Fibroblast of gingiva (primary cell): ENCODE measurements at regions not wholly inside any gene's neighbourhood (a gene's known extent, or its start where the extent isn't known, plus 50 kb on each side); places are given as distances from the start of the nearest gene placed in this dataset.

ENCODE experiments used
- DNase-seq: peaks from one replicate; pipeline ENCODE4 v3.0.0-alpha.2; 2011; ENCODE audit warnings: low read depth

DNA sequence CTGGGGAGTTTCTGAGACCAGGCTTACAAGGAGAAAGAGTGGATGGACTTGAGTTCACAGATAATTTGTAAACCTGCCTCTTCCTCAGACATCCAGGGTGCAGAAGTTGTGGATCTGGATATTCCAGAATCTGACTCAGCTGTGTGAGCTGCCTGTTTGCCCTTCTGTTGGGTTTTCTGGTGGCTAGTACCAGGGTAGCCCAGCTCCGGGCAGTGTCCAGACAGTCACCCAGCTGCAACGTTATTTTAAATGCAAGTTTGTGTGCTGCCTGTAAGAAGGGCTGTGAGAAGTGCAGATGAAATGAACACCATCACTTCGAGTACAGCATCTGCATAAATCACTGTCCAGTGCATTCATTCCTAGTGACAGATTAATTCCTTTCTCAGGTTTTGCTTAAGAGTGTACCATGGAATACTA, 1053.0 kb downstream of the TUSC7 start:
- DNase-seq, result no peak

DNA sequence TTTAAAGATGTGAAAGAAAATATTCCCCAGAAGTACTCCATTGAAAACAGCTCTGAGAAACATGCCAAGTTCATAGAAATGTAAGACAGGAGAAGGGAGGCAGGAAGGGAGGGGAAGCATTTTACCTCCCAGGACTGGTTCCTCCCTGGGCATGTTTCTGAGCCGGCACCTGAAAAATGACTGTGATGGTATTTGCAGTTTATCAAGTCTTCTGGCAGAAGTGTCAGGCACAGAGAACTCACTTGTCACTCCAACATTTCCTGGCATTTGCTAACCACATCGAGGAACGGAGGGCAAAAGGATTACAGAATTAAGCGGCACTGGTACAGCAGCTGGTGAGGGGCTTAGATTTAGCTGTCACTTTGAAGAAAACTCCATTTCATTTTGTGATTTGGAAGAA, 1054.0 kb downstream of the TUSC7 start:
- DNase-seq, result no peak

DNA sequence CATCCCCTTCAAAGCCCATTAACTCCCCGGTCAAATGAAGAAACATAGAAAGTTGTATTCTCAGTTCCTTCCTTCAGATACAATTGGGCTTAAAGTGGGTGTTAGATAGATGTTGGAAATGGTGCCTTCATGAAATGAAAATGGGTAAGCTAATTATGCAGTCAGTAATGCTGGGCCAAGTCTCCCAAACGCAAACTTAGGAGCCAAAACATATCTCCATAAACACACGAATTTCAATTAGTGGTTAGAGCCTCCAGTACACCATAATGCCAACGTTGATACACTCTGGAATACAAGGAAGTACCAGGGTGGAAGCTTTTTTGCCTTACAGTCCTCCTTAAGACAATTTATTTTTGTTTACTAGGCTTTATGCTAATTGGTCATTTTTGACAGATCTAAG, 1059.0 kb downstream of the TUSC7 start:
- DNase-seq, result no peak

DNA sequence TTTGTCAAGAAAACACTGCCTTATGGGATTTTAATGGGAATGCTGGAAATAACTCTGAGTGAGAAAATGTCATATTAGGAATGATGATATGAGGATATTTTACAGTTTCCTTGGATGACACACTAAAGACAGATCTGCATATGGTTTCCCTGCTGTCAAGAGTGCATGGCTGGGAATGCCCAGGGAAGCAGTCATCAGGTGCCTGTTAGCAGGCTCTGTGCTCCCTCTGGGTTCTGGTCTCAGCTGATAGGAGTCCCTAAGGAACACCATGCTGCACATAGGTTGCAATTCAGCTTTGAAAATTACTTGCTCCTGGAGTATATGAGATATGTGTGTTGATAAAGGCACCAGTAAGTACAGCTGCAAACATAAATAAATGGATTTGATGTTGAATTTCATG, 1064.6 kb downstream of the TUSC7 start:
- DNase-seq, result no peak

DNA sequence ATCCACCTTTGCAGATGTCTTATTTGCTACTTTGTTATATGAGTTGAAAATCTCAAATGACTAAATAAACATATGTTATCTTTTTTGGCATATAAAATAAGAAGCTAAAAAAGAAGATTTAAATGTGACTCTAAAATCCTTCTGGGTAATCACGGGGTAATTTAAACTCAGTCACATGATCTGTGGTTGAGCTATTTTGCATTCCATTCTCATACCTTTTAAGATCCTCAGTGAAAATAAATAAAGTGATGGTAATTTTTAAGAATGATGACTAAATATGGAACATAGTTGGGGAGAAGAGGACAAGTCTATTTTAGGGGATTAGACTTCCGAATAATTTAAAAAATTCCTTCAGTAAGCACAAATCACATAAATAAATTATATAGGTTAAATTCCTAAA, 1076.8 kb downstream of the TUSC7 start:
- DNase-seq, result no peak

DNA sequence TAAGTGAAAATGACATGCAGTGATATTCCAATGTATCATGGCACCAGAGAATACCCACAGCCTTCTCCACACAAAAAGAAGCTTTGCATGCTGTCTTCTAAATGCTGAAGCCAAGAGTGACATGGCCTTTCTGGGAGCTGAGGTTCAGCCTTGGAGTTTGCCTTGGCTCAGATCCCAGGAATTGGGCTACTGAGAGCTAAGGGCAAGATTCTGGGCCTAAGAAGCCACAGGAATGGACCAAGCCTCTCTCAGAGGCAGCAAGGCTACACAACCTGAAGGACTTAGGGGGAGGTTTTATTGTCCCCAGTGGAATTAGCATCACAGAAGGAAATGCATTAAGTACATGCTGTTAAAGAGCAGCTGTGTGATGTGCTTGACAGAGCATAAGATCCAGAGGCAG, 1078.5 kb downstream of the TUSC7 start:
- DNase-seq, result peak; percentile 90

DNA sequence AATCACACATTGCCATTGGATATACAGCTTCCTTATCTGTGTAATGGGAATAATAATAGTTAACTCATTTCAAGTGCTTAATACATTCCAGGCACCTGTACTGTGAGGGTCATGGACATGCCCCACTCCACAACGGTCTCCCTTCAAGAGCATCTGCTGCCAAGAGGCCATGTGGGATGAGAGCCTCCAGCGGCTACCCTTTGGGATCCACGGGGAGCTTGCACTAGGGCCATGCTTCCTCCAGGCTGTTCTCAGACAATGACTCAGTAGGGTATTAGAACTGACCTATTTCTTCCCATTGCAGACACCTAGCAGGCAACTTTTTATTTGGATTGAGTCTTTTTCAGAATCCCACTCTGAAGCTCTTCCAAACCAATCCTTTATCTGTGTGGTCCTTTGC, 1078.9 kb downstream of the TUSC7 start:
- no peak for DNase-seq

DNA sequence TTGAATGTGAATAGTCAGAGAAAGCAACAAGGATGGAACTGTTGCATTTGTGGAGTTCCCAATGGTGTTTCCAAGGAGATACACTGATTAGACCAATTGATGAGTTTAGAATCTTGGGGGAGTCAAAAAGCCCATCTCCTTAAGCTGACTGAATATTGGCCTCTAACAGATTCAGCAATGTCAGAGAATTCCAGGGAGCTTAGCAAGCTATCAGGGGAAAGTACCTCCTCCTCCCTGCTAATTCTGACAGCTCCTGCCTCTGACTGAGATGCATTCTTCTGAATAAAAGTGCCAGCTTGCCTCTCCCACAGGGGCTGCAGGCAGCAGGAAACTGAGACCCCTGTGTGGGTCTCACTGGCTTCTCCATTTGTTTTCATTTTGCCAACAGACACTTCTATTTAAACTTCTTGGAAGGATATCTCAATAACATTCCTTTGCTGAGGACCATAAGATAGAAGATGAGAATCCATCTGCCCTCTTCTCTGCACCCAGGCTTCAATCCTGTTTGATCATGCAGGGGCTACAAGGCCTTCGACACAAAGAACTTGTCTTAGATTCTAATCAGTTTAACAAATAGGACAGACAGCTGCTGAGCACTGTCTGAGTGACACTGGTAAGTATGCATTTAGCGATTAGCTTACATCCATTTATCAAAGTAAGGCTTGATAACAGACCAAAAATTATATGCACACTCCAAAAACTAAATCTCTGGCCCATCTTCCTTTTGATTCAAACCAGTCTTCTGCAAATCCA, 1080.8 kb downstream of the TUSC7 start:
- no peak for DNase-seq

DNA sequence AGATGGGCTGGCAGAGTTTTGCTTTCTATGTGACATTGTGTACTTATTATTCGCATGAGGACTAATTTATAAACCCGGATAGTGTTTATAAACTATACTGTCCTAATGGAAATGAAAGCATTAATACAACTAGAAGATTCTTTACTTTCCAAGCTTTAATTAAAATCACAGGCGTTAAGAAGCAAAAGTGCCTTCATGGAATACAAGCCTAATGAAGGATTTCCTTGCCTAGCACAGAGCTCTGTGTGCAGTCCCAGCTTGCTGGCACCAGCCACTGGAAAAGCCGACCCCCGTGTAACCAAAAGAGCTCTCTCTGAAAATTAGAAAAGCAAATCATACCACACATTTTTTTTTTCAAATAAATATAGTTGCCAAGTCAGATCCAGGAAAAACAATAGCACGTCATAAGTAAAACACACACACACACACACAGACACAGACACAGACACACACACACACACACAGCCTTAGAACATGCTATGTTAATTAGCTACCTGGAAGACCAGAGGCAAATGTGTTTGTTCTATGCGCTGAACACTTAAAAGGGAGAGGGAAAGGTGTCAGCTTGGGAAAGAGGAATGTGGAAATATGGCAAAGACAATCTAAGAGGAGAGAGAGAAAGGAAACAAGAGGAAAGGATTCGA, 1084.2 kb downstream of the TUSC7 start:
- peak; percentile 48 for DNase-seq

DNA sequence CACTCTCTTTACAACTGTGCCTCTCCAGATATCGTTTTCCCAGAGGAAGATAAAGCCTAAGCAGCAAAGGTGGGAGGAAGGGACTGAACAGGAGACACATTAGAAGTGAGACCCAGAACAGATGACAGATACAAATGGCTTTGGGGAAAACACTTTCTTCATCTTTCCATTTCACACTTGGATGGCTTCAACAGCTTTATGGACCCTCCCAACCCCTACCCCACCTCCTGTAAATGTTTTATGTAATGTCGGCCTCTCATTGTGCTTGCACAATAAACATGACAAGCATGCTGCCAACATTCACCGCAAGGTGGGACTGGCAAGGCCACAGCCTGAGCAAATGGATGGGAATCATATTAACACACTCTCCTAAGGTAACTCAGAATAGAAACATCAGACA, 1088.6 kb downstream of the TUSC7 start:
- no peak for DNase-seq

DNA sequence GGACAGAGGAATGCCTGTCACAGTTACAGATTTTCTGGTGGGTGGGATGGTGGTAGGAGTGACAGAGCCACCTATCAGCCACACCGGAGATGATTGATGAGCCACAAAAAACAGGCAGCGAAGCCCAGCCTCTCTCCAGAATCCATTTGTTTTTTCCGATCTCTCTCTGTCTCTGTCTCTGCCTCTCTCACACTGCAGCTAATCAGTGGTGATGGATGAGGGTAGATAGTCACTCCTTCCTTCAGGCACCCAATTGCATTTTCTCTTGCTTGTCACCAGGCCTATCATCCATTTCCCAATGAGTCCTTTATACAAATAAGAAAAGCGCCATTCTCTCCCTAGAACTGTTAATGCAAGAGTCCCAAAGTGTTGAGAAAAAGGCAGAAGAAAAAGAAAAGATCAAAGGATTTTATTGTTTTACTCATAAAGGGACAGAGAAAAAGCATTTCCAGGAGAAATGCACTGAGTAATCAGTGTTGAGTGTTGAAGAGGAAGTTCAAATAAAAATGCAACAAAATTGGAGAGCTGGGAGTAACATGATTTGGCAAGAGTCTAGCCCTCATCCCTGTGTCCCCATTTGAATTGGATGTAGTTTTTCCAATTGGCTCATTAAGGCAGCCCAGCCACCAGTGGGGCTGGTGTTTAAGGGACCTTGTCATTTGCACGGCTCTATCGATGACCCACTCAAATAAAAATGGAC, 1089.3 kb downstream of the TUSC7 start:
- no peak for DNase-seq

DNA sequence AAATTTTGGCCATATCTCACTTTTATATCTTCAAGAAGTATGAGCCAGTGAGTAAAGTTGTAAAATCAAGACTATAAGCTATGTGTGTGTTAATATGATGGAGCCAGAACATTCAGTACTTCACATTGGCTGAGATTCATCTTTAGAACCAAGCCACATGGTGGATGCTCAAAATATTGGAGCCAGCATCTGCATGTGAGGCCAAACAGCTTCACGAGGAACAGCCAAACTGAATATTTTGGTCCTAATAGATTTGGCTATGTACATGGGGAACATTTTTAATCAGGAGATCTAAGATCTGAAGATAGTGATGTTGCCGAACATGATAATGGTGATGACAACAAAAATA, 1089.8 kb downstream of the TUSC7 start:
- DNase-seq, result no peak

DNA sequence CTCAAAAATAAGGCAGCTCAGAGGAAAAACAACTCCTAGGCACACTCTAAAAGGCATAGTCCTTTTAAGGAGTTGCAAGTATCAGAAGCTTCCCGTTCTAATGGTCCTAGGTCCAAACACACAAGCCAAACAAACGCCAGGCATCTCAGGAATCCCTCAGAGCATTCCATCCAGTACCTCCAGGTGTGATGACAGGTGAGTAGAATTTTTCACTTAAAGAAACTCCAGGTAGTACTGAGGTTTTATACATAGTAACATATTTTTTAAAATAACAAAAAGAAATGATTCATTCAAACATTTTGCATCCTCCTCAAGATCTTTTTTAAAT, 1092.3 kb downstream of the TUSC7 start:
- no peak for DNase-seq

DNA sequence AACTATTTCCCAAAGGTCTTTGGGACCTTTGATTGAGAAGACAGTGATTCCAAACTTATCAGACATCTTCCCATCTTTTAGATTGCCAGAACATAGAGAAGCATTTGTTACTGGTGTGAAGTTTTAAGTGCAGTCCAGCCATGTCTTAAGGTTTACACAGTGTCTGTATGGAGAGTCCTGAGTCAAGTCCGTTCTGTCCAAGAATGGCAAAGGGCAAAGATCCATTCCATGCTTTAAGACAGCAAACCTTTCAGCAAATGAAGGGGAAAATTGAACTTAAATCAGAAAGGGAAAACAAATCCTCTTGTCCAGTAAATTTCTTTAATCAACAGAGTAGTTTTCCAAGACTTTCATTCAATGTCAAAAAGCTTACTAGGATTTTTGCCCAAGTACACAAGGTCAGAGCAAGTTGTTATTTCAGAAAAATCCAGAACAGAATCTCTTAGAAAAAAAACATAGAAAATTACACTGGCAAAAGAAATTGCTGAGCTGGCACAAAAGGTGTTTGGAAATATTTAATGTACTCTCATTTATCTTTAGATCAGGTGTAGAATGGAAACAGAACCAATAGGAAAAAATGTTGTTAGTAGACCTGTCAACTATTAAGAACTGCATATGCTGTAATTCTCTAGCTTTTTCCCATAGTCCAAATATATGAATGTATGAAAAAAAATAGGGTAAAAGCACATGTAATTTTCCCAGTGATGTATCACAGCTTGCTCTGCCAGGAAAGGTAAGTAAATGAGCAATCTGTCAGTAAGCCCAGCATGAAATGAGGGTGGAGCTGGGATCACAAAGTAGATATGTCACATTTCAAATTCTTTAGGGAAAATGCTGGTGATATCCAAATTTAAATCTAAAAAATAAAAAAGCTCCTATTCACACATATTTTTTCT, 1099.9 kb downstream of the TUSC7 start:
- DNase-seq, result no peak

DNA sequence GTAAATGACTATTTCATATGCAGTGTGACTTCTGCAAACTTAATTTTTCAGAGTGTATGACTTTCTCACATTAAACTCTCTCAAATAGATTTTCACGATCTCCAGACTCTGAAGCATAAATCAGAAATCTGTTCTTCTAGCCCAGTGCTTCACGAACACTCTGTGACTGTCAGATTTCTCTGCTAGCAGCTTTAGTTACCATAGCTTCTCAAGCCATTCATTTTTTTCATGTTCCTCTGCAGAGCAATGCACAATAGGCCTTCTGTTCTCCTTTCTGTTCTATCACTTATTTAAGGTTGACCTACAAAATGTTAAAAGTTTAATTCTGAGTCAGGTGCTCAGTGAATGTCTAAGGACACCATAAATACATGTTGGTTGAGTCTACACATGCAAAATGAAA, 1102.2 kb downstream of the TUSC7 start:
- no peak for DNase-seq

DNA sequence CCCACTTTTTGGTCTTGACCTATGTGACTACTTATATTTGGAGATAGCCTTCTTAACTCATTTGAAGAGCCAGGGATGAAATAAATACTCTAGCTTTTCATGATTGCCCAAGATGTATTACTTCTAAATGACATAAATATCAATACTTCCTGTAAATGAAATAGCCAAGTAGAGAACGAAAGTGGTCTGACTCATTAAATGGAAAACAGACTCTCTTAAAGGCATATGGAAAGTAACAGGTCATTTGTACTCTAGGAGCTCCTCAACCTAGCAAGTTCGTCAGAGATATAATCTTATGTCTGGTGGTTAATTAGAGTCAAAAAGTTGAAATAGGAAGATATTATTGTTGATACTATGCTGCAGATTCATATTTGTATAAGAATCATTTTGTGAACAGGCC, 1105.4 kb downstream of the TUSC7 start:
- peak; percentile 66 for DNase-seq

DNA sequence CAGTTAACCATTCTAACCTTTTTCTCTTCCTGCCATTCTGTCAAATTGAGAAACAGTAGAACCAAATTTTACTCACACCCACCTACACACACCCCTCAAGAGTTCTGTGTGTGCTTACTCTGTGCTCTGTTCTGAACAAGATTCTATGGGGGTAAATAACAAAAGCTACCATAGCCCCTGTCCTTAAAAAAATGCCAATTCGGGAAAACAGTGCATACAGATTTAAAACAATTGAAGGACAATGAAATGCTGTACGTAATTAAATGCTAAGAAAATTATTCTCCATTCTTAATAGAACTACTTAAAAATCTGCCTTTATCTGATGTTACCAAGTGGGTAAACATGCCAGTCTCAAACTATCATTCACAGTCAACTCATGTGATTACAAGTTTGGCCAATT, 1107.5 kb downstream of the TUSC7 start:
- DNase-seq, result no peak

DNA sequence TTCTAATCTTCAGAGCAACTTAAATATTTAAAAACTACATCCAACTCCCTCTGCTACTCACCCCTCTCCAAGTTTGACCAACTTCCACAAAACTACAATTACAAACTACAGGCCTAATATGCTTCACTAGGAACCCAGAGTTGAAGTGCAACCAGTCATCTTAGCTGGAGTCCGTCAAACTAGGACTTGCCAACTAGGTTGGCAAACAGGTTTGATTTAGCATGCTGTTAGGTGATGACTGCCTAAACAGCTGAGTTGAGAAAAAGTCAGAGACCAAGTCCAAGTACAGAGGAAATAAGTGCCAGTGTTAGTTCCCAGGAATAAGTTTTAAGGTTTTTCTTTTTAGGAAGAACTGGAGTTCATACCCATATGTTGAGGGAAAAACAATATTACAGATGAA, 1109.0 kb downstream of the TUSC7 start:
- no peak for DNase-seq

DNA sequence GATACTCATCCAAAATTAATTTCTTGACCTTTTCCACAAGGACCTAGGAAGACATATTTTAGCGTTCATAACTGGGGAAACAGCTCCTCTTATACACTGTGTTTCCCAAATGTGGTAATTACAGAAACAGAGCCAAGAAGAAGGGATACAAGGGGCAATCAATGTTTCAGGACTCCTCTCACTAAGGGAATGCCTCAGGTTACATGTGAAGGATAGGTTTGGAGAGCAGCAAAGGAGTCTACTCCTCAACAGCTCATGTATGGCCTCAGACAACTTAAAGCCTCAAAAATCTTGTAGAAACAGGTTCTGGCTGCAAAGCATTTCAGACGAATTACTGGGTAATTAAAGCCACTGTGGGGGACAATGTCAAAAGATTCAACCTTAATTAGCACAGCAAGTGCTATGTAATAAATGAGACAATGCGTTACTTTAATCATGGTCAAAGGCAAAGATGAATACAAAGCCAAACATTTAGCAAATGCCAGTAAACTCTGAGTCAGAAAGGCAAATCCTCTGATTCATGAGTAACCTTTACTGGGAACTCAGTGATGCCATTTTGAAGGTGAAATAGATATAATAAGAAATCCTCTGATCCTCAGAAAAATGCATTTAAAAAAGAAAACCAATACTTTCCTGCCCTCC, 1111.2 kb downstream of the TUSC7 start:
- peak; percentile 43 for DNase-seq

DNA sequence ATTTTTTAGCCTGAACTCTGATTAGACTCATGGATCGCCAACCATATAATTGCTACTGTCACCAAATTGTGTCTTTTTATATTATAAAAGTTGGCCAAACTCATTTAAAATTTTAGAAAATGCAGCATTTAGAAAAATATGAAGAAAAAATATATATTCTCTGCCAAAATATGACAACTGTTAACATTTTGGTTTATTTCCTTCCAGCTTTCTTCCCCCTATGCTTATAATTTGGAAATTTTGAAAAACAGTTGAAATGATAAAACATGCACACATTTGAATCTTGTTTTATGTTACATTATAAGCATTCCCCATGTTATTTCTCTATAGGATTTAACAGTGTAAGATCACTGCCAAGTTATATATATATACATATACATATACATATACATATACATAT, 1112.8 kb downstream of the TUSC7 start:
- DNase-seq, result no peak

DNA sequence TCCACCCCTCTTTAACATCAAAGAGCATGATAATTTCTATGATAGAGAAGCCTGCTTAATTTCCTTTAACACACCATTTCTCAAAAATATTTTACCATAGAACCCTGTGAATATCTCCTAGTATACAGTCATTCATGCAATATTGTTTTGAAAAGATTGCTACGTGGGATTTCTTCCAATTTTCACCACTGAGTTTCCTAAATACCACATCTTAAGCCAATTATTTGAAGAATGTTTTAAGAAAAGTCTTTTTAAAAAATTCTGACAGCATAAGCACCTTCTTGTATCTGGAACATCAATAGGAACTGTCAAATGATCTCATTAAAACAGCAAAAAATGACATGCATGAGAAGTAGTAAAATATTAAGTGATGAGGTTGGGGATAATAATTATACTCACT, 1126.7 kb downstream of the TUSC7 start:
- no peak for DNase-seq

DNA sequence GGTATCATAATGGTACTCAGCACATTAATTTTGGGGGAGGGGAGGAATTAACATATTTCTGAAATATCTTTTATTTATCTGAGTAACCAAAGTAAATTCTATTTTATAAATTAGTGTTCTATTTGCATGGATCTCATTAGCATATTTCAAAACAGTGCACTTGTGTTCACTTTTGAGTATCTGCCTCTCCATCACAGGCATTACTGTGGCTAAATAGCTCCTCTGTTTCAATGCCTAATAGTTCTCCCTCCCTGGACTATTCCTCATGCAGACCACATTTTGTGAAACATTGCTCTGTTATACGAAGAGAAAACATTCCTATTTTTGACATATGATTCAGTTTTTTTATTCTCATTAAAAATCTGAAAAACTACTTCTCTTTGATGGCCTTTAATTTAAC, 1127.8 kb downstream of the TUSC7 start:
- DNase-seq, result no peak
